HG03060 (cell line): ENCODE measurements at regions not wholly inside any gene's neighbourhood (a gene's known extent, or its start where the extent isn't known, plus 50 kb on each side); places are given as distances from the start of the nearest gene placed in this dataset.

Experiments
- ATAC-seq: cut with Tn5 transposase; IDR thresholded peaks from one replicate; pipeline ENCODE4 v1.9.1; 2021; ENCODE audit warnings: low read depth, moderate number of reproducible peaks; ENCODE audit not compliant: unreplicated experiment

- no peak for ATAC-seq
These were observed 303.3 kb upstream of the ZC3H12C start for GRCh38 chr11:109789901-109790300.

GRCh38 chr11:109791337-109791736 lies 301.9 kb upstream of the ZC3H12C start:
- no peak for ATAC-seq

- no peak for ATAC-seq
These were observed 298.7 kb upstream of the ZC3H12C start for GRCh38 chr11:109794501-109794900.

GRCh38 chr11:109795234-109795633 lies 298.0 kb upstream of the ZC3H12C start:
- ATAC-seq: no peak

- no peak for ATAC-seq
These were observed 296.9 kb upstream of the ZC3H12C start for GRCh38 chr11:109796253-109796652.

- ATAC-seq: no peak
These were observed 294.7 kb upstream of the ZC3H12C start for GRCh38 chr11:109798521-109798920.

- ATAC-seq: no peak
These were observed 293.6 kb upstream of the ZC3H12C start for GRCh38 chr11:109799604-109800003.

GRCh38 chr11:109804911-109805310 lies 288.3 kb upstream of the ZC3H12C start:
- ATAC-seq: no peak

- no peak for ATAC-seq
These were observed 287.0 kb upstream of the ZC3H12C start for GRCh38 chr11:109806205-109806604.

- no peak for ATAC-seq
These were observed 284.6 kb upstream of the ZC3H12C start for GRCh38 chr11:109808569-109808968.

GRCh38 chr11:109814824-109815223 lies 278.4 kb upstream of the ZC3H12C start:
- no peak for ATAC-seq

- no peak for ATAC-seq
These were observed 277.6 kb upstream of the ZC3H12C start for GRCh38 chr11:109815500-109816150.

GRCh38 chr11:109818290-109818689 lies 274.9 kb upstream of the ZC3H12C start:
- no peak for ATAC-seq

GRCh38 chr11:109819410-109819809 lies 273.8 kb upstream of the ZC3H12C start:
- ATAC-seq: no peak

GRCh38 chr11:109821511-109821910 lies 271.7 kb upstream of the ZC3H12C start:
- ATAC-seq: no peak

GRCh38 chr11:109822436-109823102 lies 270.6 kb upstream of the ZC3H12C start:
- no peak for ATAC-seq

GRCh38 chr11:109828387-109828786 lies 264.8 kb upstream of the ZC3H12C start:
- no peak for ATAC-seq

GRCh38 chr11:109838026-109838425 lies 255.2 kb upstream of the ZC3H12C start:
- ATAC-seq: no peak

GRCh38 chr11:109845437-109845836 lies 247.8 kb upstream of the ZC3H12C start:
- ATAC-seq: no peak

GRCh38 chr11:109847621-109848020 lies 245.6 kb upstream of the ZC3H12C start:
- ATAC-seq: no peak

- ATAC-seq: no peak
These were observed 244.1 kb upstream of the ZC3H12C start for GRCh38 chr11:109849051-109849450.

GRCh38 chr11:109849946-109850345 lies 243.2 kb upstream of the ZC3H12C start:
- no peak for ATAC-seq
